B cell (primary cell): ENCODE measurements at regions not wholly inside any gene's neighbourhood (a gene's known extent, or its start where the extent isn't known, plus 50 kb on each side); places are given as distances from the start of the nearest gene placed in this dataset. TPM values are rescaled to one million over a fixed set of nuclear protein-coding genes. Genes with fewer than 3 reads are reported as not detected.

Experiments used
- ATAC-seq: fragments of 200-7000 bp; cut with Tn5 transposase; one replicate; pipeline ENCODE4 v1.10.0; 2021; ENCODE audit warnings: low read depth, mild to moderate bottlenecking, moderate number of reproducible peaks, moderate library complexity
- CTCF ChIA-PET: fragments of 350-600 bp; sonication (Branson Sonifier 250); formaldehyde crosslinking; loops from one replicate; lab custom pipeline; 2021; ENCODE audit warnings: antibody characterized with exemption, inconsistent platforms; lab: Charles Lee
- POLR2A ChIA-PET: fragments of 350-600 bp; sonication (Branson Sonifier 250); formaldehyde crosslinking; loops from one replicate; lab custom pipeline; 2021; ENCODE audit warnings: antibody characterized with exemption; lab: Charles Lee
- DNase-seq: peaks from one replicate; pipeline ENCODE4 v3.0.0; 2013
- H2AFZ ChIP-seq: 2 replicates; pipeline ENCODE4 v1.6.1; 2012; ENCODE audit warnings: mild to moderate bottlenecking, low read depth, low read length; ENCODE audit not compliant: insufficient read depth, poor library complexity, severe bottlenecking
- H3K27ac ChIP-seq, 2 donors: 1 replicate in 1 of 2; 2 replicates in 1 of 2; pipeline ENCODE4 v1.5.1; 2012 to 2013; ENCODE audit warnings: low read length in 2 of 2, mild to moderate bottlenecking in 2 of 2, moderate library complexity in 1 of 2
- H3K27me3 ChIP-seq, 4 experiments: fragments of 200-600 bp in 1 of 4; sonication (generic) in 1 of 4; replicated peaks in 1 of 4; 1 replicate in 2 of 4; 2 replicates in 2 of 4; pipeline versions ENCODE4 v1.6.1 to v1.7.0; 2013 to 2016; ENCODE audit warnings: low read length in 3 of 4, mild to moderate bottlenecking in 2 of 4, mixed read lengths in 1 of 4, moderate library complexity in 1 of 4; ENCODE audit not compliant: insufficient read depth in 4 of 4, control insufficient read depth in 3 of 4; ENCODE audit errors: control extremely low read depth in 1 of 4
- H3K36me3 ChIP-seq, 2 experiments: replicated peaks in 1 of 2; 1 replicate in 1 of 2; 2 replicates in 1 of 2; pipeline versions ENCODE4 v1.6.1 to v1.7.1; 2013; ENCODE audit warnings: low read length in 1 of 2; ENCODE audit not compliant: insufficient read depth in 2 of 2, control insufficient read depth in 1 of 2; ENCODE audit errors: control extremely low read depth in 1 of 2, extremely low read depth in 1 of 2
- H3K4me1 ChIP-seq, 2 donors: fragments of 200-600 bp in 1 of 2; sonication (generic) in 1 of 2; 1 replicate in 1 of 2; 2 replicates in 1 of 2; pipeline versions ENCODE4 v1.5.1 to v1.6.1; 2013 to 2017; ENCODE audit warnings: low read length in 2 of 2; ENCODE audit not compliant: control insufficient read depth in 2 of 2, insufficient read depth in 2 of 2
- H3K4me2 ChIP-seq: replicated peaks from 2 replicates; pipeline ENCODE3; 2012; ENCODE audit warnings: mild to moderate bottlenecking, low read depth, low read length; ENCODE audit not compliant: poor library complexity, severe bottlenecking
- H3K4me3 ChIP-seq, 5 experiments: fragments of 200-600 bp in 1 of 5; sonication (generic) in 1 of 5; 1 replicate in 3 of 5; 2 replicates in 2 of 5; pipeline versions ENCODE4 v1.5.1 to v1.7.0; 2011 to 2016; ENCODE audit warnings: low read length in 4 of 5, mild to moderate bottlenecking in 4 of 5, low read depth in 2 of 5, control low read depth in 1 of 5, moderate library complexity in 1 of 5; ENCODE audit not compliant: insufficient read depth in 1 of 5; ENCODE audit errors: control extremely low read depth in 1 of 5, extremely low read depth in 1 of 5
- H3K79me2 ChIP-seq: fragments of 200-600 bp; sonication (generic); one replicate; pipeline ENCODE4 v1.6.0; 2016; ENCODE audit warnings: low read length; ENCODE audit not compliant: control insufficient read depth, insufficient read depth
- H3K9ac ChIP-seq: fragments of 200-600 bp; sonication (generic); 2 replicates; pipeline ENCODE4 v1.6.1; 2017; ENCODE audit warnings: mild to moderate bottlenecking, low read length, moderate library complexity
- H3K9me3 ChIP-seq, 3 donors: one replicate each; pipeline versions ENCODE4 v1.6.1 to v1.7.1; 2013; ENCODE audit warnings: low read length in 2 of 3; ENCODE audit not compliant: control insufficient read depth in 2 of 3, insufficient read depth in 1 of 3; ENCODE audit errors: control extremely low read depth in 1 of 3
- H4K20me1 ChIP-seq: 2 replicates; pipeline ENCODE4 v1.6.0; 2012; ENCODE audit warnings: mild to moderate bottlenecking, low read length; ENCODE audit not compliant: insufficient read depth, control insufficient read depth, poor library complexity, severe bottlenecking
- H3K27ac Mint-ChIP-seq: one replicate; pipeline ENCODE4 v1.8.0; 2021; ENCODE audit warnings: mixed read lengths
- H3K27me3 Mint-ChIP-seq: one replicate; pipeline ENCODE4 v1.8.0; 2021; ENCODE audit warnings: mixed read lengths
- H3K4me1 Mint-ChIP-seq: one replicate; pipeline ENCODE4 v1.8.0; 2021; ENCODE audit warnings: mixed read lengths
- H3K4me3 Mint-ChIP-seq: one replicate; pipeline ENCODE4 v1.8.0; 2021; ENCODE audit warnings: mixed read lengths
- H3K9me3 Mint-ChIP-seq: one replicate; pipeline ENCODE4 v1.8.0; 2022; ENCODE audit warnings: mixed read lengths; ENCODE audit not compliant: insufficient read depth
- CTCF ChIP-seq: fragments of 200-600 bp; IDR thresholded peaks from one replicate; pipeline ENCODE4 v1.8.0; 2022; ENCODE audit warnings: antibody characterized with exemption, mild to moderate bottlenecking
- EZH2 ChIP-seq: IDR thresholded peaks from 2 replicates; pipeline ENCODE4 v1.6.1; 2012; ENCODE audit warnings: borderline replicate concordance, low read depth, mild to moderate bottlenecking, moderate library complexity, low read length; ENCODE audit not compliant: insufficient read depth, poor library complexity, severe bottlenecking
- WGBS: methylation state at CpG from one replicate; pipeline ENCODE4 v1.1.5; 2013; ENCODE audit warnings: missing lambda C conversion rate; ENCODE audit not compliant: insufficient coverage; 5-methylcytosine and 5-hydroxymethylcytosine counted together
- intact Hi-C: fragments of 100-400 bp; cut with micrococcal nuclease; formaldehyde crosslinking; loops from one replicate; pipeline ENCODE4 v1.10.0; 2022
- small RNA-seq: library from RNA; depleted of rRNA; stranded (forward); fragments of <200 nt; gene quantifications from one replicate; pipeline ENCODE3, GENCODE V24; 2012; ENCODE audit warnings: low replicate concordance, low read depth; ENCODE audit not compliant: insufficient read length

- CTCF ChIA-PET, result no interaction called here
Observed at GRCh38 chr7:142308326-142308725, 50.5 kb upstream of the PRSS58 start.

More at GRCh38 chr7:142308326-142308725, 50.5 kb upstream of the PRSS58 start:
- POLR2A ChIA-PET, result no interaction called here
- Mint-ChIP-seq H3K9me3 (no peaks in the 10 kb centered on the region), H3K4me3 (no peak overlapping the region), H3K4me1 (peaks cover 2% of the 10 kb centered on the region), H3K27me3 (peaks cover 18% of the 10 kb centered on the region), H3K27ac (no peak overlapping the region)
- Histone ChIP-seq H2AFZ (no peak overlapping the region), H3K4me2 (no peak overlapping the region), H3K9me3 (no peaks in the 10 kb centered on the region), H4K20me1 (no peaks in the 10 kb centered on the region), H3K9ac (no peak overlapping the region), H3K79me2 (no peaks in the 10 kb centered on the region), H3K4me1 (peaks cover 0 to 2% of the 10 kb centered on the region in 2 donors), H3K4me3 (no peak overlapping the region), H3K36me3 (no peaks in the 10 kb centered on the region), H3K27me3 (peaks cover 0 to 9% (median 0%) of the 10 kb centered on the region in 4 experiments), H3K27ac (no peak overlapping the region)
- no peak for ATAC-seq
- DNase-seq, result no peak
- intact Hi-C loops, result no loop called here
- no peak for TF ChIP-seq EZH2
- TF ChIP-seq CTCF, result no peak
- 87% methylated on average over 3 of the region's 4 CpGs for WGBS

Small RNAs in the stretch of these regions (small RNA-seq; reads per million reads assigned to genes)
- gene TRBV5-2 (not detected), gene TRBV8-1 (not detected), gene TRBV8-2 (not detected)
